HCT116 (cell line): ENCODE measurements at regions not wholly inside any gene's neighbourhood (a gene's known extent, or its start where the extent isn't known, plus 50 kb on each side); places are given as distances from the start of the nearest gene placed in this dataset.

ENCODE experiments used
- ATAC-seq: fragments of 200-7000 bp; cut with Tn5 transposase; 2 replicates; pipeline ENCODE4 v1.9.1; 2020; ENCODE audit warnings: mild to moderate bottlenecking, moderate library complexity
- BruUV-seq: library from RNA; stranded (reverse); fragments of 400-500 nt; replicated peaks from 2 replicates; lab custom pipeline; 2021; lab: Mats Ljungman, UMichigan
- CTCF ChIA-PET: fragments of 300-600 bp; sonication (Branson Sonifier 250); formaldehyde crosslinking; loops from one replicate; lab custom pipeline; 2021; ENCODE audit warnings: antibody characterized with exemption; lab: Charles Lee
- POLR2A ChIA-PET: fragments of 300-600, 350-600 bp; sonication (Branson Sonifier 250); formaldehyde crosslinking; loops from one replicate; lab custom pipeline; 2021; ENCODE audit warnings: antibody characterized with exemption; lab: Charles Lee
- RAD21 ChIA-PET, 2 experiments: fragments of 300-600 bp; sonication (Branson Sonifier 250); formaldehyde crosslinking; loops; one replicate each; lab custom pipeline; 2023; ENCODE audit warnings: low total read pairs in 2 of 2; ENCODE audit not compliant: uncharacterized antibody in 2 of 2, unreplicated experiment in 2 of 2, low non-redundant PET in 1 of 2; lab: Charles Lee
- DNase-seq: peaks from one replicate; pipeline ENCODE4 v3.0.0-alpha.2; 2010; ENCODE audit warnings: low read depth, low spot score
- H2AFZ ChIP-seq: fragments of 200-600 bp; shearing (Covaris generic), sonication (generic); 2 replicates; pipeline ENCODE4 v1.6.1; 2017; ENCODE audit warnings: low read depth, mixed run types, mixed read lengths, antibody characterized with exemption, low read length; ENCODE audit not compliant: poor library complexity, severe bottlenecking
- H3K27ac ChIP-seq: 2 replicates; pipeline ENCODE4 v1.5.1; 2012; ENCODE audit warnings: low read depth, low read length
- H3K27me3 ChIP-seq: fragments of 200-600 bp; sonication (generic); 2 replicates; pipeline ENCODE4 v1.6.1; 2016; ENCODE audit warnings: mixed run types, low read length, mixed read lengths; ENCODE audit not compliant: insufficient read depth
- H3K36me3 ChIP-seq, 2 experiments: fragments of 200-500 bp in 1 of 2; fragments of 200-600 bp in 1 of 2; sonication (Bioruptor generic) in 1 of 2; sonication (generic) in 1 of 2; 2 replicates each; pipeline versions ENCODE4 v1.5.1 to v1.6.1; 2014 to 2016; ENCODE audit warnings: low read length in 2 of 2, inconsistent platforms in 1 of 2, mixed read lengths in 1 of 2, mixed run types in 1 of 2; ENCODE audit not compliant: insufficient read depth in 2 of 2, control insufficient read depth in 1 of 2
- H3K4me1 ChIP-seq, 2 experiments: fragments of 200-600 bp in 1 of 2; sonication (generic) in 1 of 2; 2 replicates each; pipeline versions ENCODE4 v1.5.1 to v1.6.1; 2012 to 2017; ENCODE audit warnings: low read length in 2 of 2, inconsistent platforms in 1 of 2, mild to moderate bottlenecking in 1 of 2, mixed read lengths in 1 of 2, mixed run types in 1 of 2, moderate library complexity in 1 of 2; ENCODE audit not compliant: insufficient read depth in 2 of 2, control insufficient read depth in 1 of 2
- H3K4me2 ChIP-seq: fragments of 200-600 bp; sonication (generic); 2 replicates; pipeline ENCODE4 v1.6.1; 2017; ENCODE audit warnings: mixed run types, low read length, mixed read lengths
- H3K4me3 ChIP-seq, 2 experiments: fragments of 200-600 bp in 1 of 2; sonication (generic) in 1 of 2; replicated peaks in 1 of 2; 2 replicates each; pipeline ENCODE4 v1.5.1; 2011 to 2016; ENCODE audit warnings: low read length in 2 of 2, control low read depth in 1 of 2, low read depth in 1 of 2, mild to moderate bottlenecking in 1 of 2, mixed read lengths in 1 of 2, mixed run types in 1 of 2
- H3K79me2 ChIP-seq: fragments of 200-600 bp; sonication (generic); 2 replicates; pipeline ENCODE4 v1.6.1; 2017; ENCODE audit warnings: mild to moderate bottlenecking, mixed run types, low read length, moderate library complexity, mixed read lengths; ENCODE audit not compliant: insufficient read depth
- H3K9ac ChIP-seq: fragments of 200-600 bp; sonication (generic); 2 replicates; pipeline ENCODE4 v1.6.1; 2016; ENCODE audit warnings: low read length, mixed read lengths
- H3K9me2 ChIP-seq: fragments of 200-600 bp; sonication (generic), shearing (Covaris generic); 2 replicates; pipeline ENCODE4 v1.6.1; 2017; ENCODE audit warnings: mixed run types, mild to moderate bottlenecking, moderate library complexity; ENCODE audit not compliant: insufficient read depth
- H3K9me3 ChIP-seq, 2 experiments: fragments of 200-500 bp in 1 of 2; fragments of 200-600 bp in 1 of 2; sonication (Bioruptor generic) in 1 of 2; sonication (generic) in 1 of 2; 2 replicates each; pipeline ENCODE4 v1.6.1; 2014 to 2017; ENCODE audit warnings: low read length in 2 of 2, mixed read lengths in 2 of 2, inconsistent platforms in 1 of 2, low read depth in 1 of 2, mild to moderate bottlenecking in 1 of 2, mixed run types in 1 of 2, moderate library complexity in 1 of 2; ENCODE audit not compliant: control insufficient read depth in 1 of 2, insufficient read depth in 1 of 2
- H4K20me1 ChIP-seq: fragments of 200-600 bp; sonication (generic), shearing (Covaris generic); 2 replicates; pipeline ENCODE4 v1.6.1; 2017; ENCODE audit warnings: mixed run types, mild to moderate bottlenecking, moderate library complexity; ENCODE audit not compliant: insufficient read depth
- CEBPB ChIP-seq: IDR thresholded peaks from 2 replicates; pipeline ENCODE4 v1.6.1; 2012; ENCODE audit warnings: low read depth
- EZH2phosphoT487 ChIP-seq: fragments of 200-600 bp; IDR thresholded peaks from 2 replicates; pipeline ENCODE4 v1.6.1; 2018; ENCODE audit warnings: antibody characterized with exemption, borderline replicate concordance
- JUND ChIP-seq: IDR thresholded peaks from 2 replicates; pipeline ENCODE4 v1.6.1; 2012
- POLR2AphosphoS5 ChIP-seq: IDR thresholded peaks from 2 replicates; pipeline ENCODE4 v1.6.1; 2011; ENCODE audit warnings: mild to moderate bottlenecking, low read depth, low read length, moderate library complexity
- RAD21 ChIP-seq: IDR thresholded peaks from 2 replicates; pipeline ENCODE4 v1.6.1; 2012; ENCODE audit warnings: low read depth, mild to moderate bottlenecking
- SRF ChIP-seq: IDR thresholded peaks from 2 replicates; pipeline ENCODE4 v1.6.1; 2012; ENCODE audit warnings: low read depth
- ZFX ChIP-seq: fragments of 450-650 bp; IDR thresholded peaks from 2 replicates; pipeline ENCODE4 v1.6.1; 2017
- intact Hi-C: fragments of 100-400 bp; cut with micrococcal nuclease; formaldehyde crosslinking; loops from 2 replicates; pipeline ENCODE4 v1.10.0; 2022
- TF ChIP-seq, protein P1 (sequence below): IDR thresholded peaks from 2 replicates; pipeline ENCODE4 v1.6.1; 2012

GRCh38 chr6:4264601-4265000 is 129.2 kb upstream of the ECI2 start:
- no TSS peak for BruUV-seq
- ChIA-PET CTCF (no interaction called here), POLR2A (no interaction called here), RAD21 (no interaction called here)
- H3K79me2 ChIP-seq = no peaks in the 10 kb centered on the region
- intact Hi-C loops = no loop called here
- no peak overlapping the region for H3K9ac ChIP-seq
- H3K9me3 ChIP-seq = no peaks in the 10 kb centered on the region
- H4K20me1 ChIP-seq = no peaks in the 10 kb centered on the region
- ATAC-seq (no peak), DNase-seq (no peak)
- H3K9me2 ChIP-seq = no peaks in the 10 kb centered on the region
- no peaks in the 10 kb centered on the region for H3K36me3 ChIP-seq
- no peak overlapping the region for H3K4me2 ChIP-seq
- H3K27ac ChIP-seq = no peak overlapping the region
- no peak overlapping the region for H2AFZ ChIP-seq
- no peak overlapping the region for H3K4me3 ChIP-seq
- H3K27me3 ChIP-seq = no peaks in the 10 kb centered on the region
- TF ChIP-seq, protein P1, sequence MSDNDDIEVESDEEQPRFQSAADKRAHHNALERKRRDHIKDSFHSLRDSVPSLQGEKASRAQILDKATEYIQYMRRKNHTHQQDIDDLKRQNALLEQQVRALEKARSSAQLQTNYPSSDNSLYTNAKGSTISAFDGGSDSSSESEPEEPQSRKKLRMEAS = no peak
- TF ChIP-seq ZFX (no peak), POLR2AphosphoS5 (no peak)
- no peaks in the 10 kb centered on the region for H3K4me1 ChIP-seq

DNA sequence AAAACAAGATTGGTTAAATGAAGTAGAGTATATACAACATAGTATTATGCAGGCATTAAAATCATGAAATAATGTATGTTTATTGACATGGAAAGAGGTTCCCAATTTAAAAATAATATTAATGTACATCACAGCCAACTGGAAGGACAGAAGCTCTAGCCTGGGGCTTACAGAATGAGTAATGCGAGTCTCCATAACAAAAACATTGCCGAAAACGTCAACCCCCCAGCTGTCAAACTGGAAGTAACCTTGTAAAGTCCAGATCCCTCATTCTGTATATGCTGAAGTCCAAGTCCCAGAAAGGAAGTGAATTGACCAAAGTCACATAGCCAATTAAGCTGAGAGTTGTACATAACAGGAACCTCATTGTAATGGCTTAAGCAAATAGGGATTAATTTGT is 128.7 kb upstream of the ECI2 start:
- TF ChIP-seq EZH2phosphoT487 (no peak), ZFX (no peak), JUND (no peak), CEBPB (no peak), POLR2AphosphoS5 (no peak), SRF (no peak), RAD21 (no peak)
- Histone ChIP-seq H3K79me2 (no peaks in the 10 kb centered on the region), H4K20me1 (no peaks in the 10 kb centered on the region), H2AFZ (no peak overlapping the region), H3K9ac (no peak overlapping the region), H3K9me2 (no peaks in the 10 kb centered on the region), H3K27ac (no peak overlapping the region), H3K36me3 (no peaks in the 10 kb centered on the region), H3K27me3 (no peaks in the 10 kb centered on the region), H3K4me2 (no peak overlapping the region), H3K4me1 (no peaks in the 10 kb centered on the region), H3K9me3 (no peaks in the 10 kb centered on the region), H3K4me3 (no peak overlapping the region)
- ChIA-PET CTCF (no interaction called here), RAD21 (no interaction called here), POLR2A (no interaction called here)
- intact Hi-C loops = no loop called here
- DNase-seq (no peak), ATAC-seq (no peak)
- BruUV-seq = no TSS peak
